Heart right ventricle (tissue), 16 donors: ENCODE measurements at regions not wholly inside any gene's neighbourhood (a gene's known extent, or its start where the extent isn't known, plus 50 kb on each side); places are given as distances from the start of the nearest gene placed in this dataset.

Experiments
- ATAC-seq, 8 donors: fragments of 200-7000 bp; cut with Tn5 transposase; one replicate each; pipeline ENCODE4 v1.9.1; 2020; ENCODE audit warnings: mild to moderate bottlenecking in 8 of 8, moderate library complexity in 8 of 8, moderate number of reproducible peaks in 1 of 8
- DNase-seq, 2 donors: peaks; one replicate each; pipeline ENCODE4 v3.0.0-alpha.2; 2020
- H3K27ac ChIP-seq, 10 donors: fragments of 200-600 bp; sonication (generic) in 2 of 10; one replicate each; pipeline versions ENCODE4 v1.5.0 to v1.8.0; 2020 to 2022; ENCODE audit warnings: mild to moderate bottlenecking in 3 of 10
- H3K27me3 ChIP-seq, 7 donors: fragments of 200-600 bp; one replicate each; pipeline ENCODE4 v1.8.0; 2021 to 2022; ENCODE audit warnings: mild to moderate bottlenecking in 2 of 7
- H3K36me3 ChIP-seq, 9 donors: fragments of 200-600 bp; sonication (generic) in 1 of 9; one replicate each; pipeline versions ENCODE4 v1.5.0 to v1.8.0; 2020 to 2022; ENCODE audit warnings: mild to moderate bottlenecking in 2 of 9
- H3K4me1 ChIP-seq, 9 donors: fragments of 200-600 bp; sonication (generic) in 1 of 9; one replicate each; pipeline versions ENCODE4 v1.5.0 to v1.8.0; 2020 to 2022; ENCODE audit warnings: mild to moderate bottlenecking in 4 of 9
- H3K4me3 ChIP-seq, 10 donors: fragments of 200-600 bp; sonication (generic) in 2 of 10; one replicate each; pipeline versions ENCODE4 v1.5.0 to v1.8.0; 2020 to 2022; ENCODE audit warnings: mild to moderate bottlenecking in 7 of 10, moderate library complexity in 2 of 10
- H3K9me3 ChIP-seq, 11 donors: fragments of 200-600 bp in 10 of 11; sonication (generic) in 2 of 11; one replicate each; pipeline versions ENCODE4 v1.5.0 to v1.8.0; 2013 to 2022; ENCODE audit warnings: mild to moderate bottlenecking in 2 of 11, control low read depth in 1 of 11, moderate library complexity in 1 of 11
- WGBS, 2 donors: extraction: QIAGEN DNeasy Blood & Tissue Kit; methylation state at CpG; one replicate each; pipeline ENCODE4 v1.1.7; 2013; ENCODE audit warnings: inconsistent platforms in 1 of 2; 5-methylcytosine and 5-hydroxymethylcytosine counted together
- intact Hi-C, 10 donors: fragments of 100-400 bp; cut with DNase I; formaldehyde crosslinking; loops; one replicate each; pipeline versions ENCODE4 v1.11.1 to v1.14.2; 2022
- TF ChIP-seq, protein P1 (sequence below), 9 donors: fragments of 200-600 bp; sonication (generic) in 2 of 9; IDR thresholded peaks; one replicate each; pipeline versions ENCODE4 v1.5.0 to v1.8.0; 2021 to 2022; ENCODE audit warnings: antibody characterized with exemption in 9 of 9, mild to moderate bottlenecking in 5 of 9, moderate library complexity in 1 of 9
- donor health status: Arrhythmogenic right ventricular cardiomyopathy.
- donor health status: ischemic (EF 13 %, LVEDD 7.1; RV severe dilation, severe dysfunction).
- donor health status: healthy with polysubstance abuse.
- donor health status: DM: no; HTN: yes; CAD: no.
- donor health status: DM: no; HTN: no; CAD: no.
- donor health status: ischemic (EF 25% LVEDD 6.9; RV normal size, moderate dysfunction).
- donor health status: ischemic (EF 25% LVEDD 5.7; RV mildly dilated, moderate dysfunction).
- donor health status: healthy.
- donor health status: DM: yes; HTN: yes; CAD: no.
- donor health status: Ischemic cardiomyopathy.
- donor health status: ischemic (EF 35%, LVEDD 5.7; RV mildly dilated, moderate dysfunction).
- donor health status: nonischemic (EF 11% LVEDD 7.7; RV severe dilation, severe dysfunction).
- donor health status: DM: yes; HTN: yes; CAD: no.
- donor health status: PGD.
- donor health status: ischemic (EF 29% LVEDD 5.4; RV normal size, mild dysfunction).
- donor health status: nonischemic (EF 23%, LVEDD 6.1; RV moderate dilation, normal function).

- WGBS, 2 donors, result 78 to 81% methylated on average over 4 of the region's 4 CpGs
- intact Hi-C loops, result no loop called here
- no peak overlapping the region for H3K4me3 ChIP-seq
- no peaks in the 10 kb centered on the region for H3K9me3 ChIP-seq
- DNase-seq (no peak), ATAC-seq (no peak)
- peaks cover 0 to 9% (median 0%) of the 10 kb centered on the region in 7 donors for H3K27me3 ChIP-seq
- no peak overlapping the region for H3K27ac ChIP-seq
- TF ChIP-seq, protein P1, sequence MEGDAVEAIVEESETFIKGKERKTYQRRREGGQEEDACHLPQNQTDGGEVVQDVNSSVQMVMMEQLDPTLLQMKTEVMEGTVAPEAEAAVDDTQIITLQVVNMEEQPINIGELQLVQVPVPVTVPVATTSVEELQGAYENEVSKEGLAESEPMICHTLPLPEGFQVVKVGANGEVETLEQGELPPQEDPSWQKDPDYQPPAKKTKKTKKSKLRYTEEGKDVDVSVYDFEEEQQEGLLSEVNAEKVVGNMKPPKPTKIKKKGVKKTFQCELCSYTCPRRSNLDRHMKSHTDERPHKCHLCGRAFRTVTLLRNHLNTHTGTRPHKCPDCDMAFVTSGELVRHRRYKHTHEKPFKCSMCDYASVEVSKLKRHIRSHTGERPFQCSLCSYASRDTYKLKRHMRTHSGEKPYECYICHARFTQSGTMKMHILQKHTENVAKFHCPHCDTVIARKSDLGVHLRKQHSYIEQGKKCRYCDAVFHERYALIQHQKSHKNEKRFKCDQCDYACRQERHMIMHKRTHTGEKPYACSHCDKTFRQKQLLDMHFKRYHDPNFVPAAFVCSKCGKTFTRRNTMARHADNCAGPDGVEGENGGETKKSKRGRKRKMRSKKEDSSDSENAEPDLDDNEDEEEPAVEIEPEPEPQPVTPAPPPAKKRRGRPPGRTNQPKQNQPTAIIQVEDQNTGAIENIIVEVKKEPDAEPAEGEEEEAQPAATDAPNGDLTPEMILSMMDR (IDR thresholded peaks at IDR 0.05), result no peak
- H3K4me1 ChIP-seq, result no peaks in the 10 kb centered on the region
- no peaks in the 10 kb centered on the region for H3K36me3 ChIP-seq
Measured at GRCh38 chr6:98587555-98587954, 246.8 kb upstream of the POU3F2 start.

DNA sequence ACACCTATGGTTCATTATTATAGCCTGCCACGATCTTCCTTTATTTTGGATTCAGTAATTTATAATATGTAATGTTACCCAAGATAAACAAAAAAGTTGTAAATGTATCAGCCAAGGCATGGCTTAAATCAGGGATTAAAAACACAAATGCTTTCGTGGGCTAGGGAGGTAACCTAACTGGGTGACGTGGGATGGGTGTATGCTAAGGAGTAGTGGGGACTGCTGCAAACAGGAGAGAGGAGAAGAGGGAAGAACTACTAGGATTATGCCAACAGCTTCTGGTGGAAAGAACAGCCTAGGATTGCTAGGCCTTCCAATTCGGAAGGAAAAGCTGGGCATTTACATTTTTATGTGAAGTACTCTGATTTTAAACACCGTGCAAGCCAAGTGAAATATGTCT is 244.8 kb upstream of the POU3F2 start:
- TF ChIP-seq, protein P1 (IDR thresholded peaks at IDR 0.05), result no peak
- WGBS, 2 donors, result 76 to 84% methylated on average over 5 of the region's 5 CpGs
- H3K36me3 ChIP-seq, result no peaks in the 10 kb centered on the region
- intact Hi-C loops, result no loop called here
- H3K4me3 ChIP-seq, result no peak overlapping the region
- ATAC-seq, result no peak
- no peak overlapping the region for H3K27ac ChIP-seq
- H3K9me3 ChIP-seq, result no peaks in the 10 kb centered on the region
- H3K27me3 ChIP-seq, result peaks cover 0 to 9% (median 0%) of the 10 kb centered on the region in 7 donors
- no peak for DNase-seq
- H3K4me1 ChIP-seq, result no peaks in the 10 kb centered on the region

GRCh38 chr6:98590136-98590681 is 244.2 kb upstream of the POU3F2 start:
- H3K27me3 ChIP-seq, result peaks cover 0 to 9% (median 0%) of the 10 kb centered on the region in 7 donors
- no peak for DNase-seq
- H3K9me3 ChIP-seq, result no peaks in the 10 kb centered on the region
- no peak for ATAC-seq
- no peak overlapping the region for H3K27ac ChIP-seq
- intact Hi-C loops, result no loop called here
- no peaks in the 10 kb centered on the region for H3K4me1 ChIP-seq
- no peaks in the 10 kb centered on the region for H3K36me3 ChIP-seq
- 61 to 68% methylated on average over 3 of the region's 3 CpGs for WGBS, 2 donors
- H3K4me3 ChIP-seq, result no peak overlapping the region
- TF ChIP-seq, protein P1 (IDR thresholded peaks at IDR 0.05), result no peak

DNA sequence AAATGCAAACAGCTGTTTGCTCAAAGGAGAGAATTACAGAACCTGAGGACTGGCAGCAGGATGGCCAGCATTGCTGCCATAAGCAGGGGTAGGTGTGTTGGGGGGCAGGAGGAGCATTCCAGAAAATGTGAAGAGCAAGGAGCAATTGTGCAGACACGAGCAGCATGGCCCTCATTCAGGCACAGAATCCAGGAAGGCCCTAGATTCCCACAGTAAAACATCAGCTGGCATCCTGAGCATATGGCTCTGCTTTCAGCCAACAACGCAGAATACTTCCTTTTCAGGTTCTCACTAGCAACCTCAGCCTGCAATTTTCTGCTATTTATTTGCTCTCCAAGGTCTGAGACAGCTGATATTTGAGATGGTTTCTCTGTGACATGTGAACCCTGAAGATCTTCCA is 243.4 kb upstream of the POU3F2 start:
- Histone ChIP-seq H3K9me3 (no peaks in the 10 kb centered on the region), H3K27me3 (peaks cover 0 to 9% (median 0%) of the 10 kb centered on the region in 7 donors), H3K4me3 (no peak overlapping the region), H3K36me3 (no peaks in the 10 kb centered on the region), H3K4me1 (no peaks in the 10 kb centered on the region), H3K27ac (no peak overlapping the region)
- TF ChIP-seq, protein P1 (IDR thresholded peaks at IDR 0.05), result no peak
- ATAC-seq (no peak), DNase-seq (no peak)
- intact Hi-C loops, result no loop called here
- WGBS, 2 donors, result 44 to 46% methylated on average over 2 of the region's 2 CpGs
